ENCODE measurements at regions not wholly inside any gene's neighbourhood (a gene's known extent, or its start where the extent isn't known, plus 50 kb on each side); places are given as distances from the start of the nearest gene placed in this dataset.

DNA sequence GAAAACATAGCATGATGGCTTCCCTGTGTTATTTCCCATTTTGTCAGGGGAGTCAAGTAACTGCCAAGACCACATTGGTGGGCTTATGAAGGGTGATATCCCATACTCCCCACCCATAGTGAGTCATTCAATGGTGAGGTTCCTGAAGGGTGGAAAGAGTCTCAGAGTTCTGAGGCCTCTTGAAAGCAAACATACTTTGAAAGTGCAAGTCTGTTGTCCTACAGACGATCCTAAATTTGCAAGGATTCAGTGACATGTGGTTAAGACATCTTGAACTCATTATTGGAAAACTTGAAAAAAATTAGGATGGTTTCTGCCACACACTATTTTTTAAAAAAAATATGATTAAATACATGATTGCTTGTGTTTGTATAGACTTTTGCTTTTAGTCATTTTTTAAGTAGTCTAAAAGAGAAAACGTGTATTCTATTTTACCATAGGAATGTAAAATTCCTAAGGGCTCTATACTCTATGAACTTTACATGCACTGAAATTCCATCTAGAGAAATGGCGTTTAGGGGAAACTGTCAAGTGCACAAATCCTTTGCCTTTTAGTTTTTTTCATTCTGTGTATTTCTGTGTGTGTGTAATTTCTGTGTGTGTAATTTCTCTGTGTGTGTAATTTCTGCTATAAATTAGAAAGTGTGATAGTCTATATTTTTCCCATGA lies 225.5 kb upstream of the ADAMTS5 start:
- TF ChIP-seq, protein P1, sequence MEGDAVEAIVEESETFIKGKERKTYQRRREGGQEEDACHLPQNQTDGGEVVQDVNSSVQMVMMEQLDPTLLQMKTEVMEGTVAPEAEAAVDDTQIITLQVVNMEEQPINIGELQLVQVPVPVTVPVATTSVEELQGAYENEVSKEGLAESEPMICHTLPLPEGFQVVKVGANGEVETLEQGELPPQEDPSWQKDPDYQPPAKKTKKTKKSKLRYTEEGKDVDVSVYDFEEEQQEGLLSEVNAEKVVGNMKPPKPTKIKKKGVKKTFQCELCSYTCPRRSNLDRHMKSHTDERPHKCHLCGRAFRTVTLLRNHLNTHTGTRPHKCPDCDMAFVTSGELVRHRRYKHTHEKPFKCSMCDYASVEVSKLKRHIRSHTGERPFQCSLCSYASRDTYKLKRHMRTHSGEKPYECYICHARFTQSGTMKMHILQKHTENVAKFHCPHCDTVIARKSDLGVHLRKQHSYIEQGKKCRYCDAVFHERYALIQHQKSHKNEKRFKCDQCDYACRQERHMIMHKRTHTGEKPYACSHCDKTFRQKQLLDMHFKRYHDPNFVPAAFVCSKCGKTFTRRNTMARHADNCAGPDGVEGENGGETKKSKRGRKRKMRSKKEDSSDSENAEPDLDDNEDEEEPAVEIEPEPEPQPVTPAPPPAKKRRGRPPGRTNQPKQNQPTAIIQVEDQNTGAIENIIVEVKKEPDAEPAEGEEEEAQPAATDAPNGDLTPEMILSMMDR (IDR thresholded peaks at IDR 0.05; ENCODE audit: insufficient read depth, low read length, poor library complexity, severe bottlenecking): no peak
- no peak for TF ChIP-seq EZH2phosphoT487 (conservative IDR thresholded peaks at IDR 0.05; ENCODE audit: low read length)
